Lower leg skin (tissue), 3 donors: ENCODE measurements at regions not wholly inside any gene's neighbourhood (a gene's known extent, or its start where the extent isn't known, plus 50 kb on each side); places are given as distances from the start of the nearest gene placed in this dataset.

Experiments used
- CTCF ChIP-seq, 3 donors: fragments of 450-650 bp; IDR thresholded peaks; one replicate each; pipeline ENCODE4 v1.5.1; 2016; ENCODE audit warnings: antibody characterized with exemption in 3 of 3, mild to moderate bottlenecking in 3 of 3, moderate library complexity in 2 of 3
- POLR2A ChIP-seq, 2 donors: fragments of 450-650 bp; IDR thresholded peaks; one replicate each; pipeline ENCODE4 v1.6.1; 2016 to 2017; ENCODE audit warnings: antibody characterized with exemption in 2 of 2, mild to moderate bottlenecking in 1 of 2, moderate library complexity in 1 of 2

GRCh38 chr22:49659924-49660315 is 167.8 kb downstream of the BRD1 start:
- TF ChIP-seq CTCF (IDR thresholded peaks at IDR 0.05) = no peak
- no peak for TF ChIP-seq POLR2A (IDR thresholded peaks at IDR 0.05)
